HEK293 (cell line): ENCODE measurements at regions not wholly inside any gene's neighbourhood (a gene's known extent, or its start where the extent isn't known, plus 50 kb on each side); places are given as distances from the start of the nearest gene placed in this dataset.

ENCODE experiments used
- CTCF ChIA-PET: fragments of 350-600 bp; formaldehyde crosslinking; extraction: SDS; loops from one replicate; lab custom pipeline; 2021; ENCODE audit warnings: antibody characterized with exemption; lab: Yijun Ruan, JAX
- POLR2A ChIA-PET: fragments of 300-600 bp; formaldehyde crosslinking; extraction: SDS; loops from one replicate; lab custom pipeline; 2020; ENCODE audit warnings: antibody characterized with exemption, inconsistent platforms; lab: Yijun Ruan, JAX
- H3K27ac ChIP-seq: fragments of 200-500 bp; sonication (Bioruptor generic); 2 replicates; pipeline ENCODE4 v1.5.1; 2014; ENCODE audit warnings: low read depth, low read length, control low read depth, inconsistent platforms; ENCODE audit errors: extremely low read depth
- H3K36me3 ChIP-seq, 2 experiments: fragments of 200-500 bp in 1 of 2; sonication (Bioruptor generic) in 1 of 2; 1 replicate in 1 of 2; 2 replicates in 1 of 2; pipeline ENCODE4 v1.5.1; 2014 to 2017; ENCODE audit warnings: inconsistent platforms in 2 of 2, low read length in 2 of 2; ENCODE audit not compliant: control insufficient read depth in 2 of 2, insufficient read depth in 1 of 2
- H3K4me1 ChIP-seq: fragments of 200-500 bp; sonication (Bioruptor generic); 2 replicates; pipeline ENCODE4 v1.5.1; 2014; ENCODE audit warnings: mild to moderate bottlenecking, low read length, inconsistent platforms; ENCODE audit not compliant: control insufficient read depth, insufficient read depth
- H3K4me3 ChIP-seq: 2 replicates; pipeline ENCODE4 v1.5.1; 2011; ENCODE audit warnings: low read depth, mild to moderate bottlenecking, control low read depth, low read length, moderate library complexity
- H3K9me3 ChIP-seq: fragments of 200-500 bp; sonication (Bioruptor generic); 2 replicates; pipeline ENCODE4 v1.5.1; 2014; ENCODE audit warnings: low read depth, low read length, inconsistent platforms; ENCODE audit not compliant: control insufficient read depth, insufficient read depth
- HOXA7 ChIP-seq: sonication (generic); formaldehyde crosslinking; IDR thresholded peaks from 2 replicates; pipeline ENCODE4 v1.8.1; 2022; ENCODE audit warnings: missing genetic modification reagents, borderline replicate concordance
- HOXD13 ChIP-seq: sonication (generic); formaldehyde crosslinking; IDR thresholded peaks from 2 replicates; pipeline ENCODE4 v1.8.0; 2022; ENCODE audit warnings: missing genetic modification reagents, borderline replicate concordance
- MYNN ChIP-seq: fragments of 450-650 bp; formaldehyde crosslinking; IDR thresholded peaks from 2 replicates; pipeline ENCODE4 v1.5.1; 2016; ENCODE audit warnings: missing biosample characterization, missing genetic modification characterization, borderline replicate concordance
- RBAK ChIP-seq: fragments of 450-650 bp; formaldehyde crosslinking; IDR thresholded peaks from 2 replicates; pipeline ENCODE4 v1.5.1; 2016; ENCODE audit warnings: missing biosample characterization, missing genetic modification characterization
- SP2 ChIP-seq: fragments of 450-650 bp; formaldehyde crosslinking; IDR thresholded peaks from 2 replicates; pipeline ENCODE4 v1.5.1; 2016; ENCODE audit warnings: missing biosample characterization, missing genetic modification characterization
- ZNF169 ChIP-seq: fragments of 450-650 bp; formaldehyde crosslinking; IDR thresholded peaks from 2 replicates; pipeline ENCODE4 v1.5.1; 2016; ENCODE audit warnings: missing biosample characterization, missing genetic modification characterization
- ZNF175 ChIP-seq: fragments of 450-650 bp; formaldehyde crosslinking; IDR thresholded peaks from 2 replicates; pipeline ENCODE4 v1.5.1; 2016; ENCODE audit warnings: missing biosample characterization, missing genetic modification characterization
- ZNF248 ChIP-seq: fragments of 450-650 bp; formaldehyde crosslinking; IDR thresholded peaks from 2 replicates; pipeline ENCODE4 v1.5.1; 2017; ENCODE audit warnings: missing biosample characterization, missing genetic modification characterization
- ZNF274 ChIP-seq, 2 experiments: fragments of 200-500 bp in 1 of 2; fragments of 450-650 bp in 1 of 2; sonication (Bioruptor generic) in 1 of 2; formaldehyde crosslinking in 1 of 2; IDR thresholded peaks; 2 replicates each; pipeline versions ENCODE4 v1.5.1 to v1.6.1; 2014 to 2016; ENCODE audit warnings: borderline replicate concordance in 1 of 2, inconsistent platforms in 1 of 2, low read length in 1 of 2, missing biosample characterization in 1 of 2, missing genetic modification characterization in 1 of 2
- ZNF391 ChIP-seq: fragments of 450-650 bp; formaldehyde crosslinking; IDR thresholded peaks from 2 replicates; pipeline ENCODE4 v1.5.1; 2016; ENCODE audit warnings: low read depth, missing biosample characterization, missing genetic modification characterization, borderline replicate concordance
- ZNF473 ChIP-seq: fragments of 450-650 bp; formaldehyde crosslinking; IDR thresholded peaks from 2 replicates; pipeline ENCODE4 v1.5.1; 2017; ENCODE audit warnings: missing biosample characterization, missing genetic modification characterization
- ZNF510 ChIP-seq: fragments of 450-650 bp; formaldehyde crosslinking; IDR thresholded peaks from 2 replicates; pipeline ENCODE4 v1.5.1; 2018; ENCODE audit warnings: mild to moderate bottlenecking, missing genetic modification characterization, missing biosample characterization; ENCODE audit not compliant: insufficient replicate concordance
- ZNF514 ChIP-seq: fragments of 450-650 bp; formaldehyde crosslinking; IDR thresholded peaks from 2 replicates; pipeline ENCODE4 v1.5.1; 2016; ENCODE audit warnings: missing biosample characterization, missing genetic modification characterization
- ZNF776 ChIP-seq: fragments of 450-650 bp; formaldehyde crosslinking; IDR thresholded peaks from 2 replicates; pipeline ENCODE4 v1.5.0; 2017; ENCODE audit warnings: missing biosample characterization, missing genetic modification characterization, borderline replicate concordance
- ZNF785 ChIP-seq: fragments of 450-650 bp; formaldehyde crosslinking; IDR thresholded peaks from 2 replicates; pipeline ENCODE4 v1.5.1; 2016; ENCODE audit warnings: missing biosample characterization, missing genetic modification characterization
- ZSCAN23 ChIP-seq: fragments of 450-650 bp; formaldehyde crosslinking; IDR thresholded peaks from 2 replicates; pipeline ENCODE4 v1.5.1; 2016; ENCODE audit warnings: missing biosample characterization, missing genetic modification characterization
- TF ChIP-seq, protein P1 (sequence below): fragments of 450-650 bp; formaldehyde crosslinking; IDR thresholded peaks from 2 replicates; pipeline ENCODE4 v1.5.1; 2016; ENCODE audit warnings: missing biosample characterization, missing genetic modification characterization
- TF ChIP-seq, protein P2 (sequence below): fragments of 450-650 bp; formaldehyde crosslinking; IDR thresholded peaks from 2 replicates; pipeline ENCODE4 v1.5.1; 2016; ENCODE audit warnings: missing biosample characterization, missing genetic modification characterization
- TF ChIP-seq, protein P3 (sequence below): fragments of 450-650 bp; formaldehyde crosslinking; IDR thresholded peaks from 2 replicates; pipeline ENCODE4 v1.5.1; 2016; ENCODE audit warnings: missing biosample characterization, missing genetic modification characterization
- TF ChIP-seq, protein P4 (sequence below): fragments of 450-650 bp; formaldehyde crosslinking; IDR thresholded peaks from 2 replicates; pipeline ENCODE4 v1.5.1; 2016; ENCODE audit warnings: missing biosample characterization, missing genetic modification characterization
- TF ChIP-seq, protein P5 (sequence below): fragments of 450-650 bp; formaldehyde crosslinking; IDR thresholded peaks from 2 replicates; pipeline ENCODE4 v1.5.1; 2017; ENCODE audit warnings: missing biosample characterization, mild to moderate bottlenecking, missing genetic modification characterization, moderate library complexity

DNA sequence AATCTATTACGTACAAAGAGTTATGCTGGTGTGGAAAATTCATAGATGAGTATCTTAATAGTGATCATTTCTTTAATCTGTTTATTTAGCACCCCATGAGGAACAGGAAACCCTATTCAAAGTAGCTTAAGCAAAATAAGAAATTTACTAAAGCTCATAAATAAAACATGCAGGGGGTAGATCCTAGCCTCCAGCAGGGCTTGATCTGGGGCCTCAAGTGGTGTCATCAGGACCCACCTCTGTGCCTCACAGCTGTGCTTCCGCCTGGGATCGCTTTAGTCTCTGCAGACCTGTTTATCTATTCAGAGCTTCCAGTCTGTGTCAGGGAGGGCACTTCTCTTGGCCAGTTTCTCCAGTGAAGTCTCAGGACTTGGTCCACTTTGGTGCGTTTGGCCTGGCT lies 171.0 kb upstream of the SLC24A5 start:
- POLR2A ChIA-PET: no interaction called here
- Histone ChIP-seq H3K4me1 (no peaks in the 10 kb centered on the region), H3K36me3 (no peaks in the 10 kb centered on the region), H3K9me3 (no peaks in the 10 kb centered on the region), H3K4me3 (no peak overlapping the region), H3K27ac (no peak overlapping the region)
- no peak for TF ChIP-seq ZNF510 (tag by site-specific recombination)
- TF ChIP-seq, protein P1, sequence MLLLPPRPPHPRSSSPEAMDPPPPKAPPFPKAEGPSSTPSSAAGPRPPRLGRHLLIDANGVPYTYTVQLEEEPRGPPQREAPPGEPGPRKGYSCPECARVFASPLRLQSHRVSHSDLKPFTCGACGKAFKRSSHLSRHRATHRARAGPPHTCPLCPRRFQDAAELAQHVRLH: no peak
- no peak for TF ChIP-seq ZNF248 (tag by site-specific recombination)
- TF ChIP-seq ZNF274 (IDR thresholded peaks at IDR 0.05; ENCODE audit: low read length): no peak
- no peak for TF ChIP-seq ZNF274 (tag by site-specific recombination; IDR thresholded peaks at IDR 0.05; ENCODE audit: borderline replicate concordance)
- no peak for TF ChIP-seq SP2 (tag by site-specific recombination)
- TF ChIP-seq, protein P2, sequence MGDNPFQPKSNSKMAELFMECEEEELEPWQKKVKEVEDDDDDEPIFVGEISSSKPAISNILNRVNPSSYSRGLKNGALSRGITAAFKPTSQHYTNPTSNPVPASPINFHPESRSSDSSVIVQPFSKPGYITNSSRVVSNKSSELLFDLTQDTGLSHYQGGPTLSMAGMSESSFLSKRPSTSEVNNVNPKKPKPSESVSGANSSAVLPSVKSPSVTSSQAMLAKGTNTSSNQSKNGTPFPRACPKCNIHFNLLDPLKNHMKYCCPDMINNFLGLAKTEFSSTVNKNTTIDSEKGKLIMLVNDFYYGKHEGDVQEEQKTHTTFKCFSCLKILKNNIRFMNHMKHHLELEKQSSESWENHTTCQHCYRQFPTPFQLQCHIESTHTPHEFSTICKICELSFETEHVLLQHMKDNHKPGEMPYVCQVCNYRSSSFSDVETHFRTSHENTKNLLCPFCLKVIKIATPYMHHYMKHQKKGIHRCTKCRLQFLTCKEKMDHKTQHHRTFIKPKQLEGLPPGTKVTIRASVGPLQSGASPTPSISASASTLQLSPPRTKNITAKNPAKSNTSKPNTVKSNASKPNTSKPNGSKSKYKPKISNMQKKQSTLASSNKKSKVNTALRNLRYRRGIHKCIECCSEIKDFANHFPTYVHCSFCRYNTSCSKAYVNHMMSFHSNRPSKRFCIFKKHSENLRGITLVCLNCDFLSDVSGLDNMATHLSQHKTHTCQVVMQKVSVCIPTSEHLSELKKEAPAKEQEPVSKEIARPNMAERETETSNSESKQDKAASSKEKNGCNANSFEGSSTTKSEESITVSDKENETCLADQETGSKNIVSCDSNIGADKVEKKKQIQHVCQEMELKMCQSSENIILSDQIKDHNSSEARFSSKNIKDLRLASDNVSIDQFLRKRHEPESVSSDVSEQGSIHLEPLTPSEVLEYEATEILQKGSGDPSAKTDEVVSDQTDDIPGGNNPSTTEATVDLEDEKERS (tag by site-specific recombination): no peak
- CTCF ChIA-PET: no interaction called here

DNA sequence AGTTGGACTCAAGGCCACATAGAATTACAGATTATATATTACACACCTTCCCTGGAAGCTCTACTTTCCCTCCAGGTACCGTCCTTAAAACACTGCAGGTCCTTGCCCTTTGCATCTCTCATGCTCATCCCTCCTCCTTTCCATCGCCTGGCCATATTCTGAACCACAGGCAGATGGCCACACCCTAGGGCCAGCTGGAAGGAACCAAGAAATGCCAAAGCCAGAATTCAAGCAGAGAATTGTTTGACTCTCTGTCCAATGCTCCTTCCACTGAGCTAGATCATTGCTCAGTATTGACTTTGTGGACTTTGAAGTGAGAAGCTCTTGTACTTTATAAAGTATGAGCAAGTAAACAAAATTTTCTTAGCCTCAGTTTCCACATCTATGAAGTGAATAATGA lies 170.3 kb upstream of the SLC24A5 start:
- no peaks in the 10 kb centered on the region for H3K36me3 ChIP-seq
- no peak overlapping the region for H3K4me3 ChIP-seq
- ChIA-PET CTCF (interaction anchor here (0.7 kb wide), 1 partner anchor 329 kb away, joined by 4 read pairs; no protein-coding TSS in a partner anchor), POLR2A (no interaction called here)
- no peaks in the 10 kb centered on the region for H3K9me3 ChIP-seq
- no peak overlapping the region for H3K27ac ChIP-seq
- no peaks in the 10 kb centered on the region for H3K4me1 ChIP-seq
- TF ChIP-seq, protein P3, sequence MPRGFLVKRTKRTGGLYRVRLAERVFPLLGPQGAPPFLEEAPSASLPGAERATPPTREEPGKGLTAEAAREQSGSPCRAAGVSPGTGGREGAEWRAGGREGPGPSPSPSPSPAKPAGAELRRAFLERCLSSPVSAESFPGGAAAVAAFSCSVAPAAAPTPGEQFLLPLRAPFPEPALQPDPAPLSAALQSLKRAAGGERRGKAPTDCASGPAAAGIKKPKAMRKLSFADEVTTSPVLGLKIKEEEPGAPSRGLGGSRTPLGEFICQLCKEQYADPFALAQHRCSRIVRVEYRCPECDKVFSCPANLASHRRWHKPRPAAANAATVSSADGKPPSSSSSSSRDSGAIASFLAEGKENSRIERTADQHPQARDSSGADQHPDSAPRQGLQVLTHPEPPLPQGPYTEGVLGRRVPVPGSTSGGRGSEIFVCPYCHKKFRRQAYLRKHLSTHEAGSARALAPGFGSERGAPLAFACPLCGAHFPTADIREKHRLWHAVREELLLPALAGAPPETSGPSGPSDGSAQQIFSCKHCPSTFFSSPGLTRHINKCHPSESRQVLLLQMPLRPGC (tag by site-specific recombination): no peak
- TF ChIP-seq ZNF785 (tag by site-specific recombination): no peak
- TF ChIP-seq ZNF473 (tag by site-specific recombination): no peak
- TF ChIP-seq MYNN: no peak
- no peak for TF ChIP-seq HOXD13
- no peak for TF ChIP-seq ZNF776 (tag by site-specific recombination)
- TF ChIP-seq ZNF169 (tag by site-specific recombination): no peak
- no peak for TF ChIP-seq ZNF391 (tag by site-specific recombination)
- TF ChIP-seq, protein P4, sequence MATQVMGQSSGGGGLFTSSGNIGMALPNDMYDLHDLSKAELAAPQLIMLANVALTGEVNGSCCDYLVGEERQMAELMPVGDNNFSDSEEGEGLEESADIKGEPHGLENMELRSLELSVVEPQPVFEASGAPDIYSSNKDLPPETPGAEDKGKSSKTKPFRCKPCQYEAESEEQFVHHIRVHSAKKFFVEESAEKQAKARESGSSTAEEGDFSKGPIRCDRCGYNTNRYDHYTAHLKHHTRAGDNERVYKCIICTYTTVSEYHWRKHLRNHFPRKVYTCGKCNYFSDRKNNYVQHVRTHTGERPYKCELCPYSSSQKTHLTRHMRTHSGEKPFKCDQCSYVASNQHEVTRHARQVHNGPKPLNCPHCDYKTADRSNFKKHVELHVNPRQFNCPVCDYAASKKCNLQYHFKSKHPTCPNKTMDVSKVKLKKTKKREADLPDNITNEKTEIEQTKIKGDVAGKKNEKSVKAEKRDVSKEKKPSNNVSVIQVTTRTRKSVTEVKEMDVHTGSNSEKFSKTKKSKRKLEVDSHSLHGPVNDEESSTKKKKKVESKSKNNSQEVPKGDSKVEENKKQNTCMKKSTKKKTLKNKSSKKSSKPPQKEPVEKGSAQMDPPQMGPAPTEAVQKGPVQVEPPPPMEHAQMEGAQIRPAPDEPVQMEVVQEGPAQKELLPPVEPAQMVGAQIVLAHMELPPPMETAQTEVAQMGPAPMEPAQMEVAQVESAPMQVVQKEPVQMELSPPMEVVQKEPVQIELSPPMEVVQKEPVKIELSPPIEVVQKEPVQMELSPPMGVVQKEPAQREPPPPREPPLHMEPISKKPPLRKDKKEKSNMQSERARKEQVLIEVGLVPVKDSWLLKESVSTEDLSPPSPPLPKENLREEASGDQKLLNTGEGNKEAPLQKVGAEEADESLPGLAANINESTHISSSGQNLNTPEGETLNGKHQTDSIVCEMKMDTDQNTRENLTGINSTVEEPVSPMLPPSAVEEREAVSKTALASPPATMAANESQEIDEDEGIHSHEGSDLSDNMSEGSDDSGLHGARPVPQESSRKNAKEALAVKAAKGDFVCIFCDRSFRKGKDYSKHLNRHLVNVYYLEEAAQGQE: no peak
- no peak for TF ChIP-seq ZNF514 (tag by site-specific recombination)
- TF ChIP-seq HOXA7 (CRISPR knock-in tag): no peak
- TF ChIP-seq ZSCAN23: no peak
- no peak for TF ChIP-seq ZNF175 (tag by site-specific recombination)
- TF ChIP-seq, protein P5, sequence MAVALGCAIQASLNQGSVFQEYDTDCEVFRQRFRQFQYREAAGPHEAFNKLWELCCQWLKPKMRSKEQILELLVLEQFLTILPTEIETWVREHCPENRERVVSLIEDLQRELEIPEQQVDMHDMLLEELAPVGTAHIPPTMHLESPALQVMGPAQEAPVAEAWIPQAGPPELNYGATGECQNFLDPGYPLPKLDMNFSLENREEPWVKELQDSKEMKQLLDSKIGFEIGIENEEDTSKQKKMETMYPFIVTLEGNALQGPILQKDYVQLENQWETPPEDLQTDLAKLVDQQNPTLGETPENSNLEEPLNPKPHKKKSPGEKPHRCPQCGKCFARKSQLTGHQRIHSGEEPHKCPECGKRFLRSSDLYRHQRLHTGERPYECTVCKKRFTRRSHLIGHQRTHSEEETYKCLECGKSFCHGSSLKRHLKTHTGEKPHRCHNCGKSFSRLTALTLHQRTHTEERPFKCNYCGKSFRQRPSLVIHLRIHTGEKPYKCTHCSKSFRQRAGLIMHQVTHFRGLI (tag by site-specific recombination): no peak
- no peak for TF ChIP-seq RBAK (tag by site-specific recombination)
